ENCODE measurements at regions not wholly inside any gene's neighbourhood (a gene's known extent, or its start where the extent isn't known, plus 50 kb on each side); places are given as distances from the start of the nearest gene placed in this dataset.

GRCh38 chr5:87170799-87171198 is 96.9 kb upstream of the RASA1 start:
- H3K79me2 ChIP-seq (ENCODE audit: control insufficient read depth, insufficient read depth, low read length): no peaks in the 10 kb centered on the region
- H3K36me3 ChIP-seq (ENCODE audit: control insufficient read depth in 2 of 2, extremely low read depth in 1 of 2, insufficient read depth in 2 of 2, low read length in 2 of 2): no peaks in the 10 kb centered on the region
- H3K9me1 ChIP-seq (ENCODE audit: control insufficient read depth, extremely low read depth, insufficient read depth, low read length): no peaks in the 10 kb centered on the region
- FAIRE-seq (no peak), DNase-seq (ENCODE audit: low read depth, low spot score) (no peak)
- no peaks in the 10 kb centered on the region for H4K20me1 ChIP-seq (ENCODE audit: control insufficient read depth, extremely low read depth, insufficient read depth, low read length)
- no peak overlapping the region for H3K27ac ChIP-seq (ENCODE audit: control insufficient read depth, insufficient read depth, low read length)
- no peak overlapping the region for H3K4me3 ChIP-seq (ENCODE audit: control insufficient read depth in 2 of 3, extremely low read depth in 1 of 3, insufficient read depth in 2 of 3, low read depth in 1 of 3, low read length in 3 of 3)
- no peaks in the 10 kb centered on the region for H3K9me3 ChIP-seq (ENCODE audit: control insufficient read depth, low read depth, low read length)
- H2AFZ ChIP-seq (ENCODE audit: control insufficient read depth, low read length): no peak overlapping the region
- dilution Hi-C loops (cut with MboI; ENCODE audit: extremely low pct_ligation_motif_present, low sequenced_read_pairs): no loop called here
- no peak for TF ChIP-seq EZH2 (IDR thresholded peaks at IDR 0.05; ENCODE audit: low read length)
- TF ChIP-seq CTCF (optimal IDR thresholded peaks at IDR 0.05 in 1 of 3, IDR thresholded peaks at IDR 0.05 in 1 of 3, conservative IDR thresholded peaks at IDR 0.05 in 1 of 3; ENCODE audit: extremely low read depth in 1 of 3, insufficient read depth in 2 of 3, low read length in 3 of 3): no peak
- no peak overlapping the region for H3K9ac ChIP-seq (ENCODE audit: control insufficient read depth, extremely low read depth, insufficient read depth, low read length)
- no peaks in the 10 kb centered on the region for H3K27me3 ChIP-seq (ENCODE audit: control insufficient read depth, extremely low read depth, insufficient read depth, low read length)
- H3K4me2 ChIP-seq (ENCODE audit: control insufficient read depth, extremely low read depth, insufficient read depth, low read depth, low read length): no peak overlapping the region
- H3K4me1 ChIP-seq (ENCODE audit: control insufficient read depth, extremely low read depth, insufficient read depth, low read length): peaks cover 11% of the 10 kb centered on the region

- FAIRE-seq (no peak), DNase-seq (ENCODE audit: low read depth, low spot score) (no peak)
- Histone ChIP-seq H3K4me3 (ENCODE audit: control insufficient read depth in 2 of 3, extremely low read depth in 1 of 3, insufficient read depth in 2 of 3, low read depth in 1 of 3, low read length in 3 of 3) (no peak overlapping the region), H3K36me3 (ENCODE audit: control insufficient read depth in 2 of 2, extremely low read depth in 1 of 2, insufficient read depth in 2 of 2, low read length in 2 of 2) (no peaks in the 10 kb centered on the region), H3K4me1 (ENCODE audit: control insufficient read depth, extremely low read depth, insufficient read depth, low read length) (peaks cover 5% of the 10 kb centered on the region), H3K27ac (ENCODE audit: control insufficient read depth, insufficient read depth, low read length) (no peak overlapping the region), H3K9me1 (ENCODE audit: control insufficient read depth, extremely low read depth, insufficient read depth, low read length) (no peaks in the 10 kb centered on the region), H3K9ac (ENCODE audit: control insufficient read depth, extremely low read depth, insufficient read depth, low read length) (no peak overlapping the region), H3K9me3 (ENCODE audit: control insufficient read depth, low read depth, low read length) (no peaks in the 10 kb centered on the region), H3K4me2 (ENCODE audit: control insufficient read depth, extremely low read depth, insufficient read depth, low read depth, low read length) (peak overlapping the region; percentile 63), H3K79me2 (ENCODE audit: control insufficient read depth, insufficient read depth, low read length) (no peaks in the 10 kb centered on the region), H3K27me3 (ENCODE audit: control insufficient read depth, extremely low read depth, insufficient read depth, low read length) (no peaks in the 10 kb centered on the region), H4K20me1 (ENCODE audit: control insufficient read depth, extremely low read depth, insufficient read depth, low read length) (no peaks in the 10 kb centered on the region), H2AFZ (ENCODE audit: control insufficient read depth, low read length) (peak overlapping the region; percentile 94)
- no peak for TF ChIP-seq EZH2 (IDR thresholded peaks at IDR 0.05; ENCODE audit: low read length)
- TF ChIP-seq CTCF (optimal IDR thresholded peaks at IDR 0.05 in 1 of 3, IDR thresholded peaks at IDR 0.05 in 1 of 3, conservative IDR thresholded peaks at IDR 0.05 in 1 of 3; ENCODE audit: extremely low read depth in 1 of 3, insufficient read depth in 2 of 3, low read length in 3 of 3): no peak
- dilution Hi-C loops (cut with MboI; ENCODE audit: extremely low pct_ligation_motif_present, low sequenced_read_pairs): no loop called here
Measured at GRCh38 chr5:87182649-87183048, 85.0 kb upstream of the RASA1 start.
